Fibroblast of skin of scalp (primary cell): ENCODE measurements at regions not wholly inside any gene's neighbourhood (a gene's known extent, or its start where the extent isn't known, plus 50 kb on each side); places are given as distances from the start of the nearest gene placed in this dataset.

Experiments
- DNase-seq: peaks from one replicate; pipeline ENCODE4 v3.0.0-alpha.2; 2013

DNA sequence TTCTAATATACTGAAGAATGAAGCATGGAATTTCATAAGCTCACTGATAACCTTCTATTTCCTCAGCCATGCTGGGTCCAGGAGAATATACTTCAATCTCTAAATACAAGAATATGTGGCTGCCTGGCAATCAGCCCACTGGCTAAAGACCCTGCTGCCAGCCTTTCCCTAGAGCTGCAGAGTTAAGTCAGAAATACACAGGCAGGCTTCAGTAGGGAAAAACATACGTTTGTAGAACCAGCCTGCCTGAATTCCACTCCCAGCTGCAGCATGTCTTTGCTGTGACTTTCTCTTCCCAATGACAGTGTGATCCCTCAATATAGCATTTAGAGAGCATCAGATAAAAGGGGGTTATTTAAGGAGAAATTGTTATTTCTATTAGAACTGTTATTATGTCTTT is 289.1 kb downstream of the PCDH19 start:
- DNase-seq = no peak

DNA sequence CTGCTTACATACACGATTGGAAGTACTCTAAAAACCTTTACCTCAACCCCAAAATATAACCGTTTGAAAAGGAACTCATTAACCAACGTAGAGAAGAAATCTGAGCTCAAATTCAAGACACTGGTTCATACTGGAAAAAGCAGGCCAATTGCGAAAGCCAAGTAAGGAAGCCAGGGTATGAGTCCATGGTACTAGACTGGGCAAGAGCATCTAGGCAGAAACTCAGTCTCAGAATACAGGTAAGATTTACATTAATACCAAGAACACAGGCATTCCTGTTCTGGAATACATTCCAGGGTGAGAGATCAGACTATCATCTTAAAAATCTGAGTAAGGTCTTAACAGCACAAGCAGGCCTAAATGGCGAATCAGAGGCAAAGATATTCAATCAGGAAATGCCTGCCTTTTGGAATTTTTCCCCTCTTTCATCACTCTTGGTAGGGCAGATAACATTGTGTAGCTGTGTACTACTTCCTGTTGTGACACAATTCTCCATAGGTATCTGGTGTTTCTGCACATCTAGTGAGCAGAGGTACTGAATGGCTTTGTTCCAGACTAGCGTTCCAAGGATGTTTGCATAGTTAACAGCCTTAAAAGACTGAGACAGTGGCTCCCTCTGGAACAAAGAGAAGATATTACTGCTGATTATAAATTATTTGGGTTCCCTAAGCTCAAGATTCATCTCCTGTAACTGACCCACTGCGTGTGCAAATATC is 311.3 kb downstream of the PCDH19 start:
- DNase-seq = peak; percentile 74

DNA sequence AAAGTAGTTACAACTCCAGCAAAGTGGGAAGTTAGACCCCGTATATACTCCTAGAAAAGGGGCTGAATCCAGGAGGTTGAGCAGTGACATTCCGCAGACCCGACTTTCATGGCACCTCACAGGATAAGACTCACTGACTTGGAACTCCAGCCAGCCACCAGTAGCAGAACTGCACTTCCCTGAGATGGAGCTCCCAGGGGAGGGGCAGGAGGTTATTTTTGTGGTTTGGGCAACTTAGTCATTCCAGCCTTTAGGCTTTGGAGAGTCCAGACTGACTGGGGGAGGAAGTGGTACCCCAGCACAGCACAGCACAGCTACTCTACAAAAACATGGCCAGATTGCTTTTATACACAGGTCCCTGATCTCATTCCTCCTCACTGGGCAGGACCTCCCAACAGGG is 319.1 kb downstream of the PCDH19 start:
- peak; percentile 91 for DNase-seq

DNA sequence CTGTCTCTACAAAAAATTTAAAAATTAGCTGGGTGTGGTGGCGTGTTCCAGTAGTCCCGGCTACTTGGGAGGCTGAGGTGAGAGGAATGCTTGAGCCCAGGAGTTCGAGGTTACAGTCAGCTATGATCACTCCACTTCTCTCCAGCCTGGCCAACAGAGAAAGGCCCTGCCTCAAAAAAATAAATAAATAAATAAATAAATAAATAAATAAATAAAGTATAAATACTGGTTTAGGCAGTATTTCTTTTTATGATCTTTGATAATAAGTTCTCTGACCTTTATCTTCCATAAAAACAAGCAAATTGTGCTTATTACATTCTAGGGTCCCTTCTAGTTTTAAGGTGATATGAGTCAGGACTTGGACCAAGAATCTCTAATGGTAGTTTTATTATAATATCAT is 320.3 kb downstream of the PCDH19 start:
- no peak for DNase-seq

DNA sequence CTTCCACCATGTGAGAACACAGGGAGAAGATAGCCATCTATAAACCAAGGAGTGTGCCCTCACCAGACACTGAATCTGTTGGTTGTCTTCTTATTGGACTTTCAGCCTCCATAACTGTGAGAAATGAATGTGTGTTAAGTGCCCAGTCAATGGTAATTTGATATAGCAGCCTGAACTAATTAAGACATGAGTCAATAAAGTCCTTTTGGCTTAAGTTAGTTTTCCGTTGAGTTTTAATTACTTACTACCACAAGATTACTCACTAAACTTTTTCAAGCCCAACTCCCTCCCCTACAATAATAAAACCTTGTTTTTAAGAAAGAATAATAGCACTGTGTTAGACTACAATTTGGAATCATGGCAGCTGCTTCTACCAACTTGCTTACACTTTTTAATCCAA is 324.2 kb downstream of the PCDH19 start:
- peak; percentile 33 for DNase-seq

DNA sequence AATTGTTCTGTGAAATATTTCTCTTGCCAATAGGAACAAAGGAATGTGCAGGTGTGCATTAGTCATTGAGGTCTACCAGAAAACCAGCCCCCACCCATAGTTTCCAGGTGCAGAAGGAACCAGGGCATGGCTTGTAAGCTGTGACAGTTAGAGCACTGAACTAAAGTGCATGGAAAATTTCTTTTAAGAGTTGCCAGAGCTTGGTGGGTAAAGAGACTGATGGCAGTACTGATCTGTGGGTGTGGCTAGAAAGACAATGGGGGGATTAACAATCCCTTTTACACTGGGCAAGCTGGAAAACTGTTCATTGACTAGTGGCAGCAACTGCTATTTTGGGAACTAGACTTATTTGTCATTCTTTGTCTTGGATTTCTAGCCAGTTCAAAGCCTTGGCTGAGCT is 326.9 kb downstream of the PCDH19 start:
- DNase-seq = no peak

DNA sequence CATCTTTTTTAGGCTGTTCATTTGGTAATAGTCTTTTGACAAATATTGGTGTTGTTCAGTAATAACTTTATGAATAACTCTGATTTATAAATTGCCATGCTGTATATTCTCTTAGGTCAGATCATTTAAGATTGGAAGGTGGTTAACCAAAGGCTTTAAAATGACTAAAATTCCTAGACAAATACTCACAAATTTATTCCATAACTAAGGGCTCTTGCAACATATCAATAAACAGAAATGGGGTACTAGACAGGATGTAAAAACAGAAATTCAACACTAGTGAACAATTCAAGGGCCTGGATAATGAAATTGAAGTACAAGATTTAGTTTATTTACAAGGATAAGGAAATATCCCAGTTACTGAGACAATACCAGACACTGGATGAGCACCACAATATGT is 328.6 kb downstream of the PCDH19 start:
- peak; percentile 42 for DNase-seq

DNA sequence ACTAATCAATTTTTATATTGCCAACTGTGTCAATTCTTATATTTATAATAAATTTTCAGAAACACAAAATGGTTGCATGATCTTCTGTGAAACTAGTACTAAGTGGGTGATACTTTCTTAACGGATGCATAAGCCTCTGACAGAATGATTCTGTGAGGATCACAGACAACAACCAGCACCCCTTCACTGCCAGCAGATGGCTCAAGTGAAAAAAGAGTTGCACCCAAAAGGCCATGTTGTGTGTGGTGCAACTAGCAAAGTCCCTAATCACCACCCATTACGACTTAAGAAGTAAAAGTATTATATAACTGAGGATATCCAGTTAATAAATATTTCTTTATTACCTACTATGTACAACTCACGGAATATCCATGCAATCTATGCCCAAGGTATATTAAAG is 334.0 kb downstream of the PCDH19 start:
- DNase-seq = no peak

DNA sequence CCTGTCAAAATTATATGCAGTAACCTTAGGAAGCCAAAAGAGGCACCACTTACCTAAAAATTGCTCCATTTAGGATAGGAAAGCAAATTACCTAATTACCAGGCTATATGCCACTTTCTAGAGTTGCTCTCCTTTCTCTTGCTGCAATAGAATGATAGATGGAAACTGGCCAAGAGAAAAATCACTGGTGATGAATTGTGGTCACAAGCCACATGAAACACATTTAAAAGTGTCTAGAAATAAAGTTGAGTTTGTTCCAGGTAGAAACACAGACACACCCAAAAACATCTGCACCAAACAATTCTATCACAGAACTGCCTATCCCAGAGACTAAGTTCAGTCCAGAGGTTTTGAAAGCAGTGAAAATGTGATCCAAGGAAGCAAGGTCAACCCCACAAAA is 337.7 kb downstream of the PCDH19 start:
- DNase-seq = no peak

DNA sequence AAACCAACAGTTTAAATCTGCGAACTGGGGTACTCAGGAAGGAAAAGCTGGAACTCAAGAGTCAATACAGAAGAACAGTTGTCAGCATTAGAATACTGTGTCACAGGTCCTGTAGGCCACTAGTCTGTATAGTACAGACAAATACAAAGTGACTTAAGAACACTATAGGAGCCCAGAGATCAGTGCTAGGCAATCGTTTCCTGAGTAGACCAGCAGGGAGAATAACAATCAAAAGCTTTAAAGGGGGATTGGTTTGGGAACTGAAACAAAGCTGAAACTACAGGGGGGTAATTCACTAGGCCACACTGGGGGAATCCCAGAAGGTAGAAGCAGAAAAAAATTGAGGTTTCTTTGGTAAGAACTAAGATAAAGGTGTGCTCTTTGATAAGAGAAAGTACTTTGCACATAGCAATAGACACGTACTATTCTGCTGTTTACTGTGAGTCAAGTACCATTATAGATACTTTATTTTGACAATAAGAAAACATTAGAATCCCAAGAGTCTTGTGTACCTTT is 339.7 kb downstream of the PCDH19 start:
- DNase-seq = no peak

DNA sequence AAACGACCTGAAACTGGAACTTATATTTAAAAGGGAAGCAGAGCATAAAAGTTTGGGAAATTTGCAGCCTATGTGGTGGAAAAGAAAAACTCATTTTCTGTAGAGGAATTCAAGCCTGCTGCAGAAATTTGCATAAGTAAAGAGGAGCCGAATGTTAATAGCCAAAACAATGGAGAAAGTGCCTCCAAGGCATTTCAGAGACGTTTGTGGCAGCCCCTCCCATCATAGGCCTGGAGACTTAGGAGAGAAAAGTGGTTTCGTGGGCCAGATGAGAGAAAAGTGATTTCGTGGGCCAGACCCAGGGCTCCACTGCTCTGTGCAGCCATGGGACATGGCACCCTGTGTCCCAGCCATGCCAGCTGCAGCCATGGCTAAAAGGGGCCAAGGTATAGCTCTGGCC is 361.9 kb downstream of the PCDH19 start:
- DNase-seq = no peak
